Fibroblast of skin of scalp (primary cell): ENCODE measurements at regions not wholly inside any gene's neighbourhood (a gene's known extent, or its start where the extent isn't known, plus 50 kb on each side); places are given as distances from the start of the nearest gene placed in this dataset.
"Not testable (repeated sequence)": the region's sequence is repeated elsewhere in the genome, so short reads cannot be mapped to it uniquely, and the experiment has no call there.

ENCODE experiments used
- DNase-seq: peaks from one replicate; pipeline ENCODE4 v3.0.0-alpha.2; 2013

DNA sequence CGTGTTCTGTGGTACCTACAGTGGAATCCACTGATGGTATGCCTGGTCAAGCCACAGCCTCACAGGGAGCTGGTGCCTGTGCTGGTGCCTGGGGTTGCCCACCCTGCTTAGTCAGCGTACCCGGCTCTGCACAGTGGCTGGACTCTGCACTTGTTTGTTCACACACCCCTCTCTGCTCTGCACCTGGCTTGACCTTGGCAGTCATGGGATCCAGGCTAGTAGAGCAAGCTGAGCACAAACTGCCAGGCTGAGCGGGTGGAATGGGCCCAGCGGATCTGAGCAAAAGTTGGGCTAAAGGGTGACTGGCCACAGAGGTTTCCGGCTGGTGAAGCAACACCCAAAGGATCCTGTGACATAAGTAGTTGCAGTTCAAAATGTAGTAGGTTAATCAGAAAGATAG, 163.5 kb downstream of the CDH19 start:
- DNase-seq = no peak

GRCh38 chr18:66439670-66440069, 164.2 kb downstream of the CDH19 start:
- DNase-seq = no peak

GRCh38 chr18:66438711-66439536, 165.0 kb downstream of the CDH19 start:
- DNase-seq = no peak

- no peak for DNase-seq
These were observed 171.3 kb downstream of the CDH19 start for GRCh38 chr18:66432636-66433035.

- no peak for DNase-seq
These were observed 175.1 kb downstream of the CDH19 start for GRCh38 chr18:66428795-66429194.

- DNase-seq = no peak
These were observed 184.5 kb downstream of the CDH19 start for GRCh38 chr18:66419400-66419799.

- DNase-seq = no peak
These were observed 193.2 kb downstream of the CDH19 start for GRCh38 chr18:66410692-66411091.

DNA sequence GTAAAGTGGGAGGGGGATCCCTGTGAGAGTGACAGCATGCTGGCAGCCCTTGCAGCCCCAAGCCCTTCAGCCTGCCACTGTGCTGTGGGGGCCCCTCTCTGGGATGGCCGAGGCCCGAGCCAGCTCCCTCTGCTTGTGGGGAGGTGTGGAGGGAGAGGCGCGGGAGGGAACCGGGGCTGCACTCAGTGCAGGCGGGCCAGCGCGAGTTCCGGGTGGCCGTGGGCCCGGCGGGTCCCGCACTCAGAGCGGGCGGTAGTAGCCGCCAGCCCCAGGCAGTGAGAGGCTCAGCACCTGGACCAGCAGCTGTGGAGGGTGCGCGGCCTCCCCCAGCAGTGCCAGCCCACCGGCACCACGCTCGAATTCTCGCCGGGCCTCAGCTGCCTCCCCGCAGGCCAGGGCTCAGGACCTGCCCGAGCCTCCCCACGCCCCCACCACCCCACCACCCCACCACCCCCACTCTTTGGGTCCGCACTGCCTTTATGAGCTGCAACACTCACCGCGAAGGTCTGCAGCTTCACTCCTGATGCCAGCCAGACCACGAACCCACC, 208.1 kb downstream of the CDH19 start:
- no peak for DNase-seq

GRCh38 chr18:66393463-66393862, 210.4 kb downstream of the CDH19 start:
- DNase-seq = no peak

GRCh38 chr18:66377291-66377690, 226.6 kb downstream of the CDH19 start:
- no peak for DNase-seq

GRCh38 chr18:66375391-66375790, 228.5 kb downstream of the CDH19 start:
- not testable (repeated sequence) for DNase-seq

DNA sequence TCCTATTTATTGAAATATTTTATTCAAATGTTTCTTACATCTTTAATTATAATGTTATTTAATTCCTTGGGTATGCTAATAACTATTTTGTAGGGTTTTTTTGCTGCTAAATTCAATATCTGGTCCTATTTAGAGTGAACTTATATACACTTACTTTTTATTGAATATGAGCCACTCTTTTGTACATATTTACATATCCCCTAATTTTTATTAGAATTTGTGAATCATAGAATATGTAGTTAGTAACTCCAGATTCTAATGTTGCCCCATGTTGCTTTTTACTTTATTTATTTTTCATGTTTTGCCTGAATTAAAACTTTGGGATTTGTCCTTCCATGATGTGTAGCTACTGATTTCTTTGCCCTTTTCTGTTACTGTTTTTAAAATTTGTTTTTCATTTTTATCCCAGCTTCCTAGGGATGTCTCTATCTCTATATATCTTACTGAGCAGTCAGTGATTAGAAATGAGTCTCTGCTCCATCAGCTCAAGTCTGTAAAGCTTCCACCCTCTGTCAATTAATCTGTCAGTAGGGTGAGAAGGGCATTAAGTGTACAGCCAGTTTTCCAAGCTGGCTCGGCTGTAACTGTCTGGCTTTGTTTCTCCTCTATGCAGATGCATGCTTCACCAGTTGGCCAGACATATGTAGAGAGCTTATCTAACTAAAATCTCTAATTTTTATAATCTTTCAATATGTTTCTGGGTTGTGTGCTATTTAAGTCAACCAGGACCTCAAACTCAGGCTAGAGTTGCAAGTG, 256.9 kb downstream of the CDH19 start:
- DNase-seq = no peak

DNA sequence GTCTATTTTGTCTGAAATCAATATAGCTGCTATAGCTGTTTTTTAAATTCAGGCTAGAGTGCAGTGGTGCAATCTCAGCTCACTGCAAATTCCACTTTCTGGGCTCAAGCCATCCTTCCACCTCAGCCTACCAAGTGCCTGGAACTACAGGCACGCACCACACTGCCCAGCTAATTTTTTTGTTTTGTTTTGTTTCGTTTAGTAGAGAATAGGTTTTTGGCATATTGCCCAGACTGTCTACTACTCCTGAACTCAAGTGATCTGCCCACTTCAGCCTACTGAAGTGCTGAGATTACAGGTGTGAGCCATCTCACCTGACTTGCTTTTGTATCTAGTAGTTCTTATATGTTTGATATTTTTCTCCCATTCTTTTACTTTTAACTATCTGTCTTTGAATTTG, 259.7 kb downstream of the CDH19 start:
- DNase-seq = no peak

DNA sequence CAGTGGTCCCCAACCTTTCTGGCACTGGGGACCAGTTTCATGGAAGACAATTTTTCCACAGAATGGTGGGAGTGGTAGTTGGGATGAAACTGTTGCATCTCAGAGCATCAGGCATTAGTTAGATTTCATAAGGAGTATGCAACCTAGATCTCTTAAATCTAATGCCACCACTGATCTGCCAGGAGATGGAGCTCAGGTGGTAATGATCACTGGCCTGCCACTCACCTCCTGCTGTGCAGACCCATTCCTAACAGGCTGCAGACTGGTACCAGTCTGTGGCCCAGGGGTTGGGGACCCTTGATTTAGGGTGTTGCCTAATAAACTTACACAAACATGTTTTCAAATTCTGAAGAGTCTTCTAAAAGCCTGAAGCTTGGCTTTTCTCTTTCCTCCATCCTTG, 261.3 kb downstream of the CDH19 start:
- no peak for DNase-seq

GRCh38 chr18:66334534-66334933, 269.4 kb downstream of the CDH19 start:
- DNase-seq = no peak

DNA sequence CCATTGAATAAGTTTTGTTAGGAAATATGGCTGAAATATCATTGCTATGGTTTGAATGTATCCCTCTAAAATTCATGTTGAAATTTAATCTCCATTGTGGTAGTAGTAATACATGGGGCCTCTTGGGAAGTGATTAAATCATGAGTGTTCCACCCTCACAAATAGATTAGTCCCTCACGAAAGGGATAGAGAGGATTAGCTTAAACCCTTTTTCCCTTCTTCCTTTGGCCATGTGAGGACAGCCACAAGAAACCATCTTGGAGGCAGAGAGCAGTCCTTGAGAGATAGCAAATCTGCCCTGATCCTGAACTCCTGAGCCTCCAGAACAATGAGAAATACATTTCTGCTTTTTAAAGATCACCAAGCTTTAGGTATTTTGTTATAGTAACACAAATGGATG, 274.2 kb downstream of the CDH19 start:
- DNase-seq = no peak

DNA sequence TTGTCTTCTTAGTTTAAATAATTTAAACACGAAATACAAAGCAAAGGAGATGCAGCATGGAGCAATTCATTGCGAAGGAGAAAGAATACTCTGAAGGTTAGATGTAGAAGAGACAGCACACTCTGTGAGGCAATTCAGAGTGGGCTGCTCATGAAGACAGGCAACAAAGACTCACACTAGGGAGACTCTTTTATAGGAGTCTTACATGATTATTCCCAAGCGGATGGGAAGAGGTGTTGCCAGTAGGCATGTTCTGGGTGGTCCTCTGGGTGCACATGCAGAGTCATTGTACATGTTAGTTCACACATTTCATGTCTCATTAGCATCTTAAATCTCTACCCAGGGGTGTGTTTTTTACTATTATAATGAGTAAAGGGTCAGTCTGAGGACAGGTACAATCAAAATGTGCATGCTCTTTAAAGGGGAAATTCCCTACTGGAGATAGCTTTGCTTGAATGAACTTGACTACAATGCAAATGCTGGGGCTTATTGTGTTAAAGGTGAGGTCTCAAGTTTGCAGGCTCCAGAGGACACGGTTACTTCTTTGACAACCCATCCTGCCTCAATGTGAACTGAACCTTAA, 275.5 kb downstream of the CDH19 start:
- DNase-seq = no peak

DNA sequence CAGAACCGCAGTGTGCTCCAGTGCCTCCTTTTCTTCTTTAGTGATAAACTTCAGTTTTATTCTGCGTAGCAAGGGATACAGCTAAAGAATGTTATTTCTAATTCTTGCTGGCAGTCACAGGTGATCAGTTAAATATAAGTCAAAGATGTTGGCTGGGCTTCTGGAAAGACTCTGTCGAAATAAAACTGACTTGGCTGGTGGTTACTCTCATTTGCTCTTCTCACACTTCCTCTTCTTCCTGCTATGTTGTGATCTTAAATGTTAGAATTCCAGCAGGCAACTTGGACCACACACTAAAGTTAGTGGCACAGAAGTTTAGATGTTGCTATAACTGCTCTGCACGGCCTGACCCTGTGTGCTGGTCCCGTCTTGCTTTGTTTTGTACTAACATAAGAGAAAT, 278.6 kb downstream of the CDH19 start:
- DNase-seq = no peak

DNA sequence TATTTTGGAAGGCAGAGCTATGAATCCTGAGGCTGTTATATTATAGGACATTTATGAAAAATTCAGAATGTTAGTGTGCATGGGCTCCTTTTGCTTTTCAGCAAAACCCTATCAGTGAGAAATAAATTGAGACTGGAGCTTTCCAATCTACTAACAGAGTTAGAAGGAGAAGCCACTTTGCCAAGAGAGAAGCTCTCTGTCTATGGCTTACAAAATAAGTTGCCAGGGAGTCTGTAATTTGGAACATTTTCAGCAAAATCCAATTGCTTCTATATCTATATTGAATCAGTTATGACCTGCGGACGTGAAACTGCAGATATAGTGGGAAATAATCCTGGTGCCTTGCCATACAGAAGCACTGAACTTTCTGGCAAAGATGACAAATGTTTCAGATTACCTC, 279.3 kb downstream of the CDH19 start:
- DNase-seq = no peak

DNA sequence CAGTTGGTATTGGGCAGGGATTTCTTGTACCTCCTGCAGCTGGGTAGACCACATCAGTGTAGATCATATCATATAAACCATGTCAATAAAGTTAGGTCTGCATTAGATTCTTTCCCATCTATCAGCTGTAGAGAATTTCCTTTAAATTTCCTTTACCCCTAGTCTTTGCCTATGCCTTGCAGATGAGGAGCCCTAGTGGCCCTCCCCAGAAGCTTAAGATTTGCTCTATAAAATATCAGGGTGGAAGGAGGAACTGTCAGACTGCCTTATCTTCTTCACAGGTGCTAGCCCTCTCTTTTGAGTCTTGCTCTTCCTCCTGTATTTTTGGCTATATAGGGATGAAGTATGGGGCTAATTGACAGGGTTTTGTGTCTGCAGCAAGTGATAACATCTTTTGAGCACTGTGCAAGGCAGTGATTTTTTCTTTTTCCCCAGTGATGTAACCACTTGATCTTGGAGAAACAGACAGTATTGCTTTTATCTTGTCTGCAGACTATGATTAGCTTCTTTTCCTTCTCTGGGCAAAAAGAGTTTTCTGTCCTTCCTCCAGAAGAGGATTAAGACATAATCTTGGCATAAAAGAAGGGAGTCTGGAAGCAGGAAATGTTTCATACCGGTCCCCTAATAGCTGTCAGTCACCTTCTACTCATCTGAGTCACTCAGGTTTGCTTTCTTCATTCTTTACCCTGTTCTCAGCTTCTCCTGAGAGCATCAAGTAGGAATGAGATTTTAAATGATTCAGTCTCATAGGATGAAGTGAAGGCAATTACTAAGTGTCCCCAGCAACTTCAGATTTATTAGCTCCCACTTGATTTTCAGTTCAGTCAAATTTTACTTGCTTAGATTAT, 286.4 kb downstream of the CDH19 start:
- DNase-seq = no peak

DNA sequence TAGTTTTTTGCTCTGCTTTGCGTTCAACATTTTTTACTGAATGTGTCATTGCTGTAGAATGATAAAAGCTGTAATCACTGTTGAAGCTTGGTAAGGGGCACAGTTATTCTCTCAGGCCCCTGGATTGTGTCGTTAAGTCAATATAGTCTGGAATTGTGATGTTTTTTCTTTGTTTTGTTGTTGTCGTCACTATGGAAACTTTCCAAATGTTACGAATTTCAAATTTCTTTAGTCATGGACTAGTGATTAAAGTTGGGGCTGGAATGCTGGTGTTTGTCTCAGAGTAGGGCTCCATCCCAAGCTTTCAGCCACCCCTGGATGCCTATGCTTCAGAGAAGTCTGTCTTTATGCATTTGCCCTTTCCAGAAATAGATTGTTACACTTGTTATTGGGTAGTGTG, 287.2 kb downstream of the CDH19 start:
- no peak for DNase-seq

GRCh38 chr18:66300141-66300540, 303.7 kb downstream of the CDH19 start:
- no peak for DNase-seq

GRCh38 chr18:66280470-66280869, 323.4 kb downstream of the CDH19 start:
- no peak for DNase-seq
